OCI-LY1 (cell line): ENCODE measurements at regions not wholly inside any gene's neighbourhood (a gene's known extent, or its start where the extent isn't known, plus 50 kb on each side); places are given as distances from the start of the nearest gene placed in this dataset.

Experiments used
- EZH2 ChIP-seq: fragments of 200-600 bp; sonication (generic), shearing (Covaris generic); IDR thresholded peaks from 2 replicates; pipeline ENCODE4 v1.8.0; 2017; ENCODE audit warnings: borderline replicate concordance, mixed run types, mild to moderate bottlenecking, antibody characterized with exemption, low read length, moderate library complexity, mixed read lengths
- TF ChIP-seq, protein P1 (sequence below): fragments of 200-600 bp; sonication (generic), shearing (Covaris generic); IDR thresholded peaks from 2 replicates; pipeline ENCODE4 v1.5.1; 2017; ENCODE audit warnings: mild to moderate bottlenecking, antibody characterized with exemption, low read length, moderate library complexity, mixed read lengths

DNA sequence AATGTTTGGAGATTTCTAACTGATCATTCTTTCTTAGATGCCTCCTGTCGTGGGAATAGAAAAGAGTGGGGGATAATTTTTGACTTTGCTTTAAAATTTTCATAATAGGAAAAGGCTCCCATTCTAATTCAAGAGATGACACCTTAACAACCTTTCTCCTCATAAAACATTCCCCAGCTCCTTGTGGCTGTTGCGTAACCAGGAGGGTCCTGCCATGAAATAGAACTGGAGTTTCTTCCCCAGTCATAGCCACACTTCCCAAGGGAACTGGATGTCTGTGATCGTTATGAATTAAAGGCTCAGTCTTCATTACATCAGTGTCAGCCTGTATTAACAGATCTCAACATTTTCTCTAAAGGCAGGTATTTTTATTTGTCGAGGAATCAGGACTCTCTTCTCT, 119.9 kb upstream of the DAP start:
- no peak for TF ChIP-seq EZH2
- TF ChIP-seq, protein P1, sequence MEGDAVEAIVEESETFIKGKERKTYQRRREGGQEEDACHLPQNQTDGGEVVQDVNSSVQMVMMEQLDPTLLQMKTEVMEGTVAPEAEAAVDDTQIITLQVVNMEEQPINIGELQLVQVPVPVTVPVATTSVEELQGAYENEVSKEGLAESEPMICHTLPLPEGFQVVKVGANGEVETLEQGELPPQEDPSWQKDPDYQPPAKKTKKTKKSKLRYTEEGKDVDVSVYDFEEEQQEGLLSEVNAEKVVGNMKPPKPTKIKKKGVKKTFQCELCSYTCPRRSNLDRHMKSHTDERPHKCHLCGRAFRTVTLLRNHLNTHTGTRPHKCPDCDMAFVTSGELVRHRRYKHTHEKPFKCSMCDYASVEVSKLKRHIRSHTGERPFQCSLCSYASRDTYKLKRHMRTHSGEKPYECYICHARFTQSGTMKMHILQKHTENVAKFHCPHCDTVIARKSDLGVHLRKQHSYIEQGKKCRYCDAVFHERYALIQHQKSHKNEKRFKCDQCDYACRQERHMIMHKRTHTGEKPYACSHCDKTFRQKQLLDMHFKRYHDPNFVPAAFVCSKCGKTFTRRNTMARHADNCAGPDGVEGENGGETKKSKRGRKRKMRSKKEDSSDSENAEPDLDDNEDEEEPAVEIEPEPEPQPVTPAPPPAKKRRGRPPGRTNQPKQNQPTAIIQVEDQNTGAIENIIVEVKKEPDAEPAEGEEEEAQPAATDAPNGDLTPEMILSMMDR, result no peak
